HG02840 (cell line): ENCODE measurements at regions not wholly inside any gene's neighbourhood (a gene's known extent, or its start where the extent isn't known, plus 50 kb on each side); places are given as distances from the start of the nearest gene placed in this dataset.
"Not testable (repeated sequence)": the region's sequence is repeated elsewhere in the genome, so short reads cannot be mapped to it uniquely, and the experiment has no call there.

Experiments
- ATAC-seq: cut with Tn5 transposase; IDR thresholded peaks from one replicate; pipeline ENCODE4 v1.9.1; 2021; ENCODE audit warnings: mild to moderate bottlenecking, moderate library complexity, moderate number of reproducible peaks; ENCODE audit not compliant: unreplicated experiment, low FRiP score

GRCh38 chr14:29982171-29982570 lies 54.5 kb upstream of the PRKD1 start:
- ATAC-seq: no peak

GRCh38 chr14:29982993-29983392 lies 55.3 kb upstream of the PRKD1 start:
- no peak for ATAC-seq

- ATAC-seq: not testable (repeated sequence)
Observed at GRCh38 chr14:29990344-29990857, 62.8 kb upstream of the PRKD1 start.

- ATAC-seq: no peak
Observed at GRCh38 chr14:29990993-29991392, 63.3 kb upstream of the PRKD1 start.

GRCh38 chr14:29993143-29993542 lies 65.5 kb upstream of the PRKD1 start:
- no peak for ATAC-seq

- no peak for ATAC-seq
Observed at GRCh38 chr14:29999013-29999539, 71.4 kb upstream of the PRKD1 start.

GRCh38 chr14:30002859-30003258 lies 75.2 kb upstream of the PRKD1 start:
- ATAC-seq: no peak

- ATAC-seq: no peak
Observed at GRCh38 chr14:30005114-30005808, 77.6 kb upstream of the PRKD1 start.

GRCh38 chr14:30006695-30007094 lies 79.0 kb upstream of the PRKD1 start:
- no peak for ATAC-seq

- no peak for ATAC-seq
Observed at GRCh38 chr14:30015489-30015888, 87.8 kb upstream of the PRKD1 start.

GRCh38 chr14:30016002-30016401 lies 88.4 kb upstream of the PRKD1 start:
- no peak for ATAC-seq

- no peak for ATAC-seq
Observed at GRCh38 chr14:30017370-30017993, 89.8 kb upstream of the PRKD1 start.

- no peak for ATAC-seq
Observed at GRCh38 chr14:30020271-30020670, 92.6 kb upstream of the PRKD1 start.

GRCh38 chr14:30020687-30021086 lies 93.0 kb upstream of the PRKD1 start:
- no peak for ATAC-seq

- not testable (repeated sequence) for ATAC-seq
Observed at GRCh38 chr14:30023350-30023749, 95.7 kb upstream of the PRKD1 start.

- no peak for ATAC-seq
Observed at GRCh38 chr14:30034152-30034551, 106.5 kb upstream of the PRKD1 start.

GRCh38 chr14:30035361-30035760 lies 107.7 kb upstream of the PRKD1 start:
- no peak for ATAC-seq

GRCh38 chr14:30045720-30046119 lies 118.1 kb upstream of the PRKD1 start:
- no peak for ATAC-seq

- ATAC-seq: no peak
Observed at GRCh38 chr14:30053103-30053502, 125.5 kb upstream of the PRKD1 start.

GRCh38 chr14:30054201-30054600 lies 126.6 kb upstream of the PRKD1 start:
- ATAC-seq: no peak

GRCh38 chr14:30058401-30058800 lies 130.8 kb upstream of the PRKD1 start:
- ATAC-seq: no peak

GRCh38 chr14:30063746-30064145 lies 136.1 kb upstream of the PRKD1 start:
- ATAC-seq: no peak
